ENCODE measurements at regions not wholly inside any gene's neighbourhood (a gene's known extent, or its start where the extent isn't known, plus 50 kb on each side); places are given as distances from the start of the nearest gene placed in this dataset.

- DNase-seq, result no peak
These were observed 109.3 kb upstream of the TNRC6C start for GRCh38 chr17:77849239-77849638.

GRCh38 chr17:77851921-77852320 is 106.6 kb upstream of the TNRC6C start:
- no peak for DNase-seq

- DNase-seq, result no peak
These were observed 105.8 kb upstream of the TNRC6C start for GRCh38 chr17:77852731-77853130.

GRCh38 chr17:77853191-77853977 is 105.1 kb upstream of the TNRC6C start:
- no peak for DNase-seq

- DNase-seq, result no peak
These were observed 104.3 kb upstream of the TNRC6C start for GRCh38 chr17:77854083-77854758.

GRCh38 chr17:77854759-77855745 is 103.5 kb upstream of the TNRC6C start:
- DNase-seq, result no peak

- no peak for DNase-seq
These were observed 101.8 kb upstream of the TNRC6C start for GRCh38 chr17:77856551-77857305.

GRCh38 chr17:77857306-77857555 is 101.3 kb upstream of the TNRC6C start:
- DNase-seq, result no peak

GRCh38 chr17:77857613-77858012 is 100.9 kb upstream of the TNRC6C start:
- DNase-seq, result no peak

GRCh38 chr17:77858291-77859034 is 100.0 kb upstream of the TNRC6C start:
- DNase-seq, result no peak

- no peak for DNase-seq
These were observed 99.3 kb upstream of the TNRC6C start for GRCh38 chr17:77859035-77859810.

GRCh38 chr17:77861133-77861695 is 97.3 kb upstream of the TNRC6C start:
- no peak for DNase-seq

- no peak for DNase-seq
These were observed 96.4 kb upstream of the TNRC6C start for GRCh38 chr17:77861981-77862645.

GRCh38 chr17:77862890-77863813 is 95.4 kb upstream of the TNRC6C start:
- DNase-seq, result no peak

- no peak for DNase-seq
These were observed 94.7 kb upstream of the TNRC6C start for GRCh38 chr17:77863814-77864161.

- DNase-seq, result no peak
These were observed 94.0 kb upstream of the TNRC6C start for GRCh38 chr17:77864234-77865111.

- no peak for DNase-seq
These were observed 93.3 kb upstream of the TNRC6C start for GRCh38 chr17:77865112-77865611.

GRCh38 chr17:77865716-77866115 is 92.8 kb upstream of the TNRC6C start:
- DNase-seq, result no peak

All from NCI-H1048 (cell line).